ENCODE measurements at regions not wholly inside any gene's neighbourhood (a gene's known extent, or its start where the extent isn't known, plus 50 kb on each side); places are given as distances from the start of the nearest gene placed in this dataset.

GRCh38 chr9:32306006-32306405, 78.4 kb upstream of the ACO1 start:
- TF ChIP-seq CTCF (IDR thresholded peaks at IDR 0.05) (no peak), POLR2A (IDR thresholded peaks at IDR 0.05) (no peak)

All from right lobe of liver (tissue), 4 donors.